Chondrocyte (in vitro differentiated cells): ENCODE measurements at regions not wholly inside any gene's neighbourhood (a gene's known extent, or its start where the extent isn't known, plus 50 kb on each side); places are given as distances from the start of the nearest gene placed in this dataset.

Source experiments
- DNase-seq: peaks from one replicate; pipeline ENCODE4 v3.0.0; 2021; ENCODE audit warnings: mixed read lengths, low spot score
- H3K27ac Mint-ChIP-seq: one replicate; pipeline ENCODE4 v1.8.0; 2021; ENCODE audit warnings: mild to moderate bottlenecking, moderate library complexity, mixed read lengths; ENCODE audit not compliant: unreplicated experiment
- H3K27me3 Mint-ChIP-seq: 2 replicates; pipeline ENCODE4 v1.8.0; 2021; ENCODE audit warnings: low read depth, mixed read lengths
- H3K36me3 Mint-ChIP-seq: 2 replicates; pipeline ENCODE4 v1.8.0; 2021; ENCODE audit warnings: low read depth, mixed read lengths
- H3K4me1 Mint-ChIP-seq: 2 replicates; pipeline ENCODE4 v1.8.0; 2021; ENCODE audit warnings: low read depth, mild to moderate bottlenecking, mixed read lengths
- H3K4me3 Mint-ChIP-seq: one replicate; pipeline ENCODE4 v1.8.0; 2021; ENCODE audit warnings: mild to moderate bottlenecking, moderate library complexity, mixed read lengths; ENCODE audit not compliant: unreplicated experiment
- H3K9me3 Mint-ChIP-seq: 2 replicates; pipeline ENCODE4 v1.8.0; 2021; ENCODE audit warnings: low read depth, mixed read lengths
- TF ChIP-seq, protein P1 (sequence below): fragments of 200-600 bp; sonication (generic); IDR thresholded peaks from 2 replicates; pipeline ENCODE4 v1.5.0; 2021; ENCODE audit warnings: antibody characterized with exemption, mild to moderate bottlenecking, moderate library complexity

GRCh38 chr12:89244536-89244935, 107.8 kb downstream of the DUSP6 start:
- TF ChIP-seq, protein P1, sequence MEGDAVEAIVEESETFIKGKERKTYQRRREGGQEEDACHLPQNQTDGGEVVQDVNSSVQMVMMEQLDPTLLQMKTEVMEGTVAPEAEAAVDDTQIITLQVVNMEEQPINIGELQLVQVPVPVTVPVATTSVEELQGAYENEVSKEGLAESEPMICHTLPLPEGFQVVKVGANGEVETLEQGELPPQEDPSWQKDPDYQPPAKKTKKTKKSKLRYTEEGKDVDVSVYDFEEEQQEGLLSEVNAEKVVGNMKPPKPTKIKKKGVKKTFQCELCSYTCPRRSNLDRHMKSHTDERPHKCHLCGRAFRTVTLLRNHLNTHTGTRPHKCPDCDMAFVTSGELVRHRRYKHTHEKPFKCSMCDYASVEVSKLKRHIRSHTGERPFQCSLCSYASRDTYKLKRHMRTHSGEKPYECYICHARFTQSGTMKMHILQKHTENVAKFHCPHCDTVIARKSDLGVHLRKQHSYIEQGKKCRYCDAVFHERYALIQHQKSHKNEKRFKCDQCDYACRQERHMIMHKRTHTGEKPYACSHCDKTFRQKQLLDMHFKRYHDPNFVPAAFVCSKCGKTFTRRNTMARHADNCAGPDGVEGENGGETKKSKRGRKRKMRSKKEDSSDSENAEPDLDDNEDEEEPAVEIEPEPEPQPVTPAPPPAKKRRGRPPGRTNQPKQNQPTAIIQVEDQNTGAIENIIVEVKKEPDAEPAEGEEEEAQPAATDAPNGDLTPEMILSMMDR = no peak
- Mint-ChIP-seq H3K4me3 (no peak overlapping the region), H3K9me3 (peaks cover 7% of the 10 kb centered on the region), H3K4me1 (peaks cover 9% of the 10 kb centered on the region), H3K27ac (no peak overlapping the region), H3K27me3 (no peaks in the 10 kb centered on the region), H3K36me3 (no peaks in the 10 kb centered on the region)
- no peak for DNase-seq

DNA sequence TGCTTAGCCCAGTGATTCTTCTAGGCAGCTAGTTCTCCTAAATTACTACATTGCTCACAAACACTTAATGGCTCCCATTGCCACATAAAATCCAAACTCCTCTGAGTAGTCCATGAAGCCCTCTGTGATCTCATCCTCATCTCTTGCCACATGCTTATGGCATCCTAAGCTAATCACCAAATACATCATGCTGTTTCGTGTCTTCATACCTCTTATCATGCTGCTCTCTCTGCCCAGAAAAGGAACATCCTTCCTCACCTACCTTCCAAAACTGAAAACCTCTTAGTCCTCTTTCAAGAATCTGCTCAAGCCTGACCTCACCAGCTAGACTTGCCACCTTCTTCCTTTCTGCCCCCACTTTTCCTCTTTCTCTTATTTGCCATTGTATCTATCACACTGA, 108.5 kb downstream of the DUSP6 start:
- Mint-ChIP-seq H3K4me1 (peaks cover 10% of the 10 kb centered on the region), H3K27me3 (no peaks in the 10 kb centered on the region), H3K9me3 (peaks cover 7% of the 10 kb centered on the region)

GRCh38 chr12:89239534-89239933, 112.8 kb downstream of the DUSP6 start:
- no peak for DNase-seq
- Mint-ChIP-seq H3K9me3 (peaks cover 7% of the 10 kb centered on the region), H3K27me3 (no peaks in the 10 kb centered on the region), H3K4me1 (peaks cover 6% of the 10 kb centered on the region), H3K36me3 (no peaks in the 10 kb centered on the region), H3K4me3 (no peak overlapping the region), H3K27ac (no peak overlapping the region)
- TF ChIP-seq, protein P1 = no peak

More for the DNA sequence above, 108.5 kb downstream of the DUSP6 start:
- no peak for DNase-seq
- Mint-ChIP-seq H3K27ac (no peak overlapping the region), H3K36me3 (no peaks in the 10 kb centered on the region), H3K4me3 (no peak overlapping the region)
- TF ChIP-seq, protein P1 = no peak

DNA sequence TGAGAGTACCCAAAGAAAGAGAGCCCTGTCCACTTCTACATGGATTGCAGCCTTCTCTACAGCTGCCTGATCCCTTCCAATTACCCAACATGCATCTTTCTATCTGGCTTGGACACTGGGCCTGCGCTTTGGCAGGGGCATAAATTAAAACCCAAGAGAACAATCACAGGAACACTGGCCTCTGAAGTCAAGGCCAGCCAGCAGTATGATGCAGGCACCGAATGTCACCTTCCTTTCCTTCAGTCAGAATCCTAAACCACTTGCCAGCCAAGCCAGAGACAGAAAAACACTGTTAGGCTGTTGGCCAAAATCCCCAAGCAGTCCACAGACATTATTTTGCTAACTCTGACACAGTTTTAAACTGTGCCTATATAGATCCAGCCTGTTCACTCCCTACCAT, 113.7 kb downstream of the DUSP6 start:
- H3K27ac Mint-ChIP-seq = no peak overlapping the region
- no peaks in the 10 kb centered on the region for H3K27me3 Mint-ChIP-seq
- no peaks in the 10 kb centered on the region for H3K36me3 Mint-ChIP-seq
- peaks cover 4% of the 10 kb centered on the region for H3K4me1 Mint-ChIP-seq
- no peak overlapping the region for H3K4me3 Mint-ChIP-seq
- H3K9me3 Mint-ChIP-seq = peaks cover 7% of the 10 kb centered on the region
- DNase-seq = no peak
- TF ChIP-seq, protein P1 = no peak

DNA sequence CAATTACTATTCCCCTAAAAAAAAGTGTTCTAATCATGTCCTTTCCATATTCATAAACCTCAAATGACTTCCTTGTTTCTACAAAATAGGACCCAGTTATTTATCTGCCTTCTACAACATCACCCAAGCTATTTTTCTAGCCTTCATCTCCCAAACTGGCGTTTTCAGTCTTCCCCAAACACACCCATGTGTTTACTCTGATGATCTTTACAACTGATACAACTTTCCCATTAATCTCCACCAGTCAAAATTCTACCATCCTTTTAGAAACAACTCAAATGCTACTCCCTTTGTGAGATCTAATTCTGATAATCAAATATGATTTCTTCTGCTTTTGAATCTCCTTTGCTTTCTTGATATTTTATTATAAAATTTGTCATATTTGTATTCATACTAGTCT, 114.5 kb downstream of the DUSP6 start:
- no peak for DNase-seq
- H3K9me3 Mint-ChIP-seq = peaks cover 7% of the 10 kb centered on the region
- peaks cover 4% of the 10 kb centered on the region for H3K4me1 Mint-ChIP-seq
- no peaks in the 10 kb centered on the region for H3K27me3 Mint-ChIP-seq
- H3K27ac Mint-ChIP-seq = no peak overlapping the region
- no peak overlapping the region for H3K4me3 Mint-ChIP-seq
- no peaks in the 10 kb centered on the region for H3K36me3 Mint-ChIP-seq
- TF ChIP-seq, protein P1 = no peak
